Gastroesophageal sphincter (tissue), 4 donors: ENCODE measurements at regions not wholly inside any gene's neighbourhood (a gene's known extent, or its start where the extent isn't known, plus 50 kb on each side); places are given as distances from the start of the nearest gene placed in this dataset.

Experiments
- ATAC-seq: fragments of 150-250 bp; one replicate; pipeline ENCODE4 v1.9.1; 2016; ENCODE audit warnings: mild to moderate bottlenecking, moderate library complexity
- H3K27ac ChIP-seq, 4 donors: fragments of 200-600 bp; sonication (generic) in 3 of 4; 1 replicate in 3 of 4; 2 replicates in 1 of 4; pipeline ENCODE4 v1.5.1; 2016 to 2019
- H3K27me3 ChIP-seq: fragments of 200-600 bp; sonication (generic); one replicate; pipeline ENCODE4 v1.5.1; 2019
- H3K36me3 ChIP-seq, 2 donors: fragments of 200-600 bp; sonication (generic); one replicate each; pipeline ENCODE4 v1.5.1; 2019; ENCODE audit warnings: control low read depth in 1 of 2
- H3K4me1 ChIP-seq, 3 donors: fragments of 200-600 bp; sonication (generic); 1 replicate in 2 of 3; 2 replicates in 1 of 3; pipeline ENCODE4 v1.5.1; 2016 to 2019; ENCODE audit warnings: control low read depth in 2 of 3
- H3K4me3 ChIP-seq, 2 donors: fragments of 200-600 bp; sonication (generic); one replicate each; pipeline ENCODE4 v1.5.1; 2019; ENCODE audit warnings: mild to moderate bottlenecking in 1 of 2, moderate library complexity in 1 of 2
- H3K9me3 ChIP-seq, 3 donors: fragments of 200-600 bp; sonication (generic); one replicate each; pipeline ENCODE4 v1.5.1; 2017 to 2019; ENCODE audit warnings: control low read depth in 2 of 3
- EP300 ChIP-seq: sonication (generic); formaldehyde crosslinking; IDR thresholded peaks from one replicate; pipeline ENCODE4 v1.6.1; 2017; ENCODE audit warnings: antibody characterized with exemption, mild to moderate bottlenecking
- POLR2A ChIP-seq, 2 donors: fragments of 450-650 bp; IDR thresholded peaks; one replicate each; pipeline ENCODE4 v1.6.1; 2017; ENCODE audit warnings: antibody characterized with exemption in 2 of 2, mild to moderate bottlenecking in 2 of 2, moderate library complexity in 1 of 2
- POLR2AphosphoS5 ChIP-seq: sonication (generic); formaldehyde crosslinking; IDR thresholded peaks from one replicate; pipeline ENCODE4 v1.6.1; 2017; ENCODE audit warnings: antibody characterized with exemption
- WGBS, 2 donors: methylation state at CpG; one replicate each; pipeline ENCODE4 v1.1.5; 2018; ENCODE audit warnings: low coverage in 1 of 2; 5-methylcytosine and 5-hydroxymethylcytosine counted together
- TF ChIP-seq, protein P1 (sequence below), 4 experiments: fragments of 200-600 bp in 2 of 4; fragments of 450-650 bp in 2 of 4; sonication (generic) in 1 of 4; IDR thresholded peaks; one replicate each; pipeline ENCODE4 v1.5.1; 2017 to 2019; ENCODE audit warnings: antibody characterized with exemption in 4 of 4, mild to moderate bottlenecking in 2 of 4, moderate library complexity in 2 of 4

DNA sequence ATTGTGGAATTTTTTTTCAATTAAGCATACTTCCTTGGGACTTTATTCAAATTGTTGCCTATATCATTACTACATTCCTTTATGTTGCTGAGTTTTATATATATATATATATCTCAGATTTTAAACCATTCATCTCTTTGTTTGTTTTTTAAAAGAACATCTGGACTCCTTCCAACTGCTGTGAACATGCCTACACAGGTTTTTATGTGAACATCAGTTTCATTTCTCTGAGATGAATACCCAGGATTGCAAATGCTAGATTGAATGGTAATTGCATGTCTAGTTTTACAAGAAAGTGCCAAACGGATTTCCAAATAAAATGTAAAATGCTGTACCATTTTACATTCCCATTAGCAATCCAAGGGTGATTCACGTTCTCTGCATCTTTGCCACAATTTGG lies 1289.3 kb downstream of the HACE1 start:
- Histone ChIP-seq H3K27me3 (no peaks in the 10 kb centered on the region), H3K36me3 (no peaks in the 10 kb centered on the region), H3K9me3 (no peaks in the 10 kb centered on the region), H3K4me3 (no peak overlapping the region), H3K27ac (no peak overlapping the region), H3K4me1 (no peaks in the 10 kb centered on the region)
- TF ChIP-seq EP300 (no peak), POLR2A (IDR thresholded peaks at IDR 0.05) (no peak), POLR2AphosphoS5 (no peak)
- TF ChIP-seq, protein P1, sequence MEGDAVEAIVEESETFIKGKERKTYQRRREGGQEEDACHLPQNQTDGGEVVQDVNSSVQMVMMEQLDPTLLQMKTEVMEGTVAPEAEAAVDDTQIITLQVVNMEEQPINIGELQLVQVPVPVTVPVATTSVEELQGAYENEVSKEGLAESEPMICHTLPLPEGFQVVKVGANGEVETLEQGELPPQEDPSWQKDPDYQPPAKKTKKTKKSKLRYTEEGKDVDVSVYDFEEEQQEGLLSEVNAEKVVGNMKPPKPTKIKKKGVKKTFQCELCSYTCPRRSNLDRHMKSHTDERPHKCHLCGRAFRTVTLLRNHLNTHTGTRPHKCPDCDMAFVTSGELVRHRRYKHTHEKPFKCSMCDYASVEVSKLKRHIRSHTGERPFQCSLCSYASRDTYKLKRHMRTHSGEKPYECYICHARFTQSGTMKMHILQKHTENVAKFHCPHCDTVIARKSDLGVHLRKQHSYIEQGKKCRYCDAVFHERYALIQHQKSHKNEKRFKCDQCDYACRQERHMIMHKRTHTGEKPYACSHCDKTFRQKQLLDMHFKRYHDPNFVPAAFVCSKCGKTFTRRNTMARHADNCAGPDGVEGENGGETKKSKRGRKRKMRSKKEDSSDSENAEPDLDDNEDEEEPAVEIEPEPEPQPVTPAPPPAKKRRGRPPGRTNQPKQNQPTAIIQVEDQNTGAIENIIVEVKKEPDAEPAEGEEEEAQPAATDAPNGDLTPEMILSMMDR (IDR thresholded peaks at IDR 0.05) = no peak
- no peak for ATAC-seq
- 69 to 71% methylated on average over 2 of the region's 2 CpGs for WGBS, 2 donors

DNA sequence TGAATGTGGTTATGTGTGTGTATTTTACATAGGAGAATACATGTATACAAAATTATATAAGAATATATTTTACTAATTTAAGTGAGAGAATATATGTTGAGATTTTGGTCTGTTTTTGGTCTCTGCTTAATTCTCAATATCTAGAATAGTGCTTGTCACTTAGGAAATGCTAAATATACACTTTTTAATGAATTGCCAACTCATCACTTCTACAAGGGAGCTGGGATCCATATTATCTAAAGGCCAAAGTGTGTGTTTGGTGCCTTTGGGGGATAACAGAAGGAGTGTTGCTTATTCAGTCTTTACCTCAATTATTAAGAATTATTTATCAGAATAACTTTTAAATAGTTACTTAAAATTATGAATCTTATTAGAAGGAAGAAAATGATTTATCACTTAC lies 1304.8 kb downstream of the HACE1 start:
- Histone ChIP-seq H3K36me3 (no peaks in the 10 kb centered on the region), H3K4me3 (no peak overlapping the region), H3K4me1 (no peaks in the 10 kb centered on the region), H3K9me3 (no peaks in the 10 kb centered on the region), H3K27me3 (no peaks in the 10 kb centered on the region), H3K27ac (no peak overlapping the region)
- TF ChIP-seq POLR2AphosphoS5 = no peak
- no peak for TF ChIP-seq EP300
- TF ChIP-seq POLR2A (IDR thresholded peaks at IDR 0.05) = no peak
- TF ChIP-seq, protein P1 (IDR thresholded peaks at IDR 0.05) = no peak
- no peak for ATAC-seq

DNA sequence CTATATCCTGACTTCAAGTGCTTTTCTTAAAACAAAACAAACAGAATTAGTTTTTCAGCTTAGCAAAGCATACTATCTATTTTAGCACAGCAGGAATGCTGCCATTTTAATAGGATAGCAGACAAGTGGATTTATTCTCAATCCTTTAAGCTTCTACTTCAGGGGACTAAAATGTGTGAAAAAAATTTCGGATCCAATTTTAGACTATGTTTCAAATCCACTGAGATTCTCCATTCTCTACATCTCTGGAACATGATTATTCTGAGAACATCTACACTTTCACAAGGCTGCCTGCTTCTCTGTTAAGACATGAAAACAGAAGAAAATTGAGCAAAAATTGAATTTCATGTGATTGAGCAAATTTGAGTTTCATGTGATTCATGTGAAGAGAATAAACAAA lies 1321.3 kb downstream of the HACE1 start:
- ATAC-seq = no peak
- H3K36me3 ChIP-seq = no peaks in the 10 kb centered on the region
- H3K4me3 ChIP-seq = no peak overlapping the region
- H3K4me1 ChIP-seq = no peaks in the 10 kb centered on the region
- WGBS, 2 donors = 78 to 86% methylated on average over 1 of the region's 1 CpG
- H3K9me3 ChIP-seq = no peaks in the 10 kb centered on the region
- no peaks in the 10 kb centered on the region for H3K27me3 ChIP-seq
- no peak overlapping the region for H3K27ac ChIP-seq
- TF ChIP-seq POLR2A (IDR thresholded peaks at IDR 0.05) (no peak), POLR2AphosphoS5 (no peak), EP300 (no peak)
- TF ChIP-seq, protein P1 (IDR thresholded peaks at IDR 0.05) = no peak

DNA sequence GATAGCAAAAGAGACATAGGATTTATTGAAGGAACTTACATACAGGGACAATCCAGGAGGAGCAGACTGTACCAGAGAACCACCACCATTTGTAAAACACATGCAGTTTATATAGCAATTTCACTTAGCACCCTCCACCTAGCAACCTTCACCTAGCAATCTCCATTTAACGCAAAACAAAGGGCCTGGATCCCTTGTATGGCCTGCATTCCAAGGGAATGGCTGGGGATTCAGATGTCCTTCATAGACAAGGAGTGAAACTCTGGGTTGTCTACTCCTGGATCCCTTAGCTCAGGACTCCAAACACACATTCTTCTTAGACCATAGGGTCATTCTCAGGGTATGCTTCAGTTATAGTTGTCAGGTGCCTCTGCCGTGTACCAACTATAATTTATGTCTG lies 1324.9 kb downstream of the HACE1 start:
- Histone ChIP-seq H3K4me1 (no peaks in the 10 kb centered on the region), H3K4me3 (no peak overlapping the region), H3K36me3 (no peaks in the 10 kb centered on the region), H3K9me3 (no peaks in the 10 kb centered on the region), H3K27me3 (no peaks in the 10 kb centered on the region), H3K27ac (no peak overlapping the region)
- 56 to 64% methylated on average over 2 of the region's 2 CpGs for WGBS, 2 donors
- ATAC-seq = no peak
- TF ChIP-seq, protein P1 (IDR thresholded peaks at IDR 0.05) = no peak
- TF ChIP-seq POLR2A (IDR thresholded peaks at IDR 0.05) (no peak), EP300 (no peak), POLR2AphosphoS5 (no peak)

DNA sequence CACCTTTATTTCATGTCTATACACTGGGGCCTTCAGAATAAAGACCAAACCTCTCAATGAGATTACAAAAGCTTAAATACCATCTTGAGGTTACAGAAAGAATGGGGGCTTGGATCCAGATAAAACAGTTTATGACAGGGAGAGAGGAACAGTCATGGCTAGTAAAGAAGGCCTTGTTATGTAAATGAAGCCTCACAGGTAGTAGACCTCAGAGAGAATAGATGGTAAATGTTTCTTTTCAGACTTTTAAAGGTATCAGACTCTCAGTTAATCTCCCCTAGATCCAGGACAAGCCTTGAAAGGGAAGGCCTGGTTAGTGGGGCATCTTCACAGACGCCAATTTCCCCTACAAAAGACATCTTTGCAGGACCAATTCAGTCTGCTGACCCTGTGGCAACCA lies 1325.6 kb downstream of the HACE1 start:
- Histone ChIP-seq H3K27ac (no peak overlapping the region), H3K4me3 (no peak overlapping the region), H3K9me3 (no peaks in the 10 kb centered on the region), H3K4me1 (no peaks in the 10 kb centered on the region), H3K36me3 (no peaks in the 10 kb centered on the region), H3K27me3 (no peaks in the 10 kb centered on the region)
- no peak for TF ChIP-seq POLR2AphosphoS5
- TF ChIP-seq POLR2A (IDR thresholded peaks at IDR 0.05) = no peak
- no peak for TF ChIP-seq EP300
- TF ChIP-seq, protein P1 (IDR thresholded peaks at IDR 0.05) = no peak
- 71 to 100% methylated on average over 1 of the region's 1 CpG for WGBS, 2 donors
- no peak for ATAC-seq
